ENCODE measurements at regions not wholly inside any gene's neighbourhood (a gene's known extent, or its start where the extent isn't known, plus 50 kb on each side); places are given as distances from the start of the nearest gene placed in this dataset.
"Not testable (repeated sequence)": the region's sequence is repeated elsewhere in the genome, so short reads cannot be mapped to it uniquely, and the experiment has no call there.

DNA sequence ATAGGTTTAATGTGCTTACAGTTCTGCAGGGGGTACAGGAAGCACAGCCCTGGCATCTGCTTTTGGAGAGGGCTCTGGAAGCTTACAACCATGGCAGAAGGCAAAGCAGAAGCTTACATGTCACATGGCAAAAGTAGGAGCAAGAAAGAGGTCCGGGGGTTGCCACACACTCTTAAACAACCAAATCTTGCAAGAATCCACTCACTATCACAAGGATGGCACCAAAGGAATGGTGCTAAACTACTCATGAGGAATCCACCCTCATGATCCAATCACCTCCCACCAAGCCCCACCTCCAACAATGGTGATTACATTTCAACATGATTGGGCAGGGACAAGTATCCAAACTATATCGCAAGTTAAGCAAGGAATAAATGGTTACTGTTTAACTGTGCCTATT, 255.8 kb upstream of the AVPR1A start:
- DNase-seq (ENCODE audit: low read depth): no peak

DNA sequence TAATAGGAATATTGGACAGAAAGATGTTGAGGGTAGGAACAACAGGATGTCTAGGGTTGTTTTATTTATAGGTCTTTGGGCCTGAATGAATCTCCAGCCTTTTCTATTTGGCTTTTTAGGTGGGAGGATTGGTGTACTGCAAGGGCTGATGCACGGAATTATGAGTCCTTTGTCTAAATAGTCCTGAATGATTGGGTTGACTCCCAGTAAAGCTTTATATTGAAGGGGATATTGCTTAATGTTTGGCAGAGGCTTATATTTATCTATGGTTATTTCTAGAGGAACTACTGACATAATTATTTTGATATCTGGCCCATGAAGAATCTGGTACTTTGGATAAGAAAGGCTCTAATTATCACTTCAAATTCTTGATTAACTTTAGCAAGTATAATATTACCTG, 253.6 kb upstream of the AVPR1A start:
- DNase-seq (ENCODE audit: low read depth): no peak

DNA sequence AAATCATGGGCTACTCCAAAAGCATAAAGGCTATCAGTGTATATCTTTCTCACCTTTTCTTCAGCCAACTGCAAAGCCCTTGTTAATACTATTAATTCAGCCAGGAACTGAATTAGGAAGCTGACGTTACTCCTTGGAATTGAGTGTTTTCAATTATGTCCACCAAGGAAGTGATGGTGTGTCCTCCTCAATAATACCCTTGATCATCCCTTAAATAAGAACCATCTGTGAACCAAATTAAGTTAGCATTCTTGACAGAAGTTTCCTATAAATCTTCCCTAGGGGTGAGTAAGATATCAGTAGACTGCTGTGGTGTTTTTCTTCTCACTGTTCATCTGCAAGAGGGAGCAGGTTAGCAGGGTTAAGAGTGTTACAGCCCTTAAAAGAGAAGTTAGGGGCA, 252.3 kb upstream of the AVPR1A start:
- DNase-seq (ENCODE audit: low read depth): no peak

DNA sequence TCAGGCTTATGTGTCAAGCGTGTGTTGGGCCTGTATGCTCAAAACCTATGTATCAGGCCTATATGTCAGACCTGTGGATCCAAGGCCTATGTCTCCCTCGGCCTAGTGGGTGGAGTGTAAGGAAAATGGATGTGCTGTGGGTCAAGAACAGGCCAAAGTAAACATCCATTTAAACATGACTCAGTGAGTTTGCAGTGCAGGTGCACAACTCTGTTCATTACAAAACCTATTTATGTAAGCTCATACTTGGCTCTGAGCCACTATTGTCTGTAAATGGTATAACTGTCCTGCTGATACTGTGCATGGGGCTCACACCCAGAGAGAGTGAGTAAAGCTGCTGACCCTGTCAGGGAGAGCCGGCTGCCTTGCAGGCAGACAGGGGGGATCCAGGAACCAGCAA, 249.7 kb upstream of the AVPR1A start:
- no peak for DNase-seq (ENCODE audit: low read depth)

DNA sequence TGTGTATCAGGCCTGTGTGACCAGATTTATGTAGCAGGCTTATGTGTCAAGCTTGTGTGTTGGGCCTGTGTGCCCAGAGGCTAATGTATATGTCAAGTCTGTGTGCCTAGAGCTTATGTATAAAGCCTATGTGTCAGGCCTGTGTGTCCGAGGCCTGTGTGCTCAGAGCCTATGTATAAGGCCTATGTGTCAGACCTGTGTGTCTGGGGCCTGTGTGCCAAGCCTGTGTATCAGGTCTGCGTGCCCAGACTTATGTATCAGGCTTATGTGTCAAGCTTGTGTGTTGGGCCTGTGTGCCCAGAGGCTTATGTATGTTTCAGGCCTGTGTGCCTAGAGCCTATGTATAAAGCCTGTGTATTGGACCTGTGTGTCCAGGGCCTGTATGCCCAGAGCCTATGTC, 249.3 kb upstream of the AVPR1A start:
- no peak for DNase-seq (ENCODE audit: low read depth)

DNA sequence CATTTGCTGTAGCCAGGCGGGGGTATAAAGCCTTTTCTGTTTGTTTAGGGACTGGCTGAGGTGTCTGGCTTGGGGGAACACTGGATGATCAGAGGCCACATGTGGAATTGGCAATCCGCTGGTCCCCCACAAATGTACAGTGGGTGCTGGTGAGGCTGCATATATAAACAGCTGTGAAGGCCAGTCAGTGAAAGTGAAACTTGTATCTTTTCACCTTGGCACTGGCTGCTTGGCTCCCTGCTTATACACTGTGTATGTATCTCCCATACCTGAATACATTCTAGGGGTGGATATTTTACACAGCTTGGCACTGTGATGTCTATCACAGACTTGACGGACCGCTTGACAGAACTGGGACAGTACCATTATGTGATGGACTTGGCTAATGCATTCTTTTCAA, 246.8 kb upstream of the AVPR1A start:
- DNase-seq (ENCODE audit: low read depth): no peak

DNA sequence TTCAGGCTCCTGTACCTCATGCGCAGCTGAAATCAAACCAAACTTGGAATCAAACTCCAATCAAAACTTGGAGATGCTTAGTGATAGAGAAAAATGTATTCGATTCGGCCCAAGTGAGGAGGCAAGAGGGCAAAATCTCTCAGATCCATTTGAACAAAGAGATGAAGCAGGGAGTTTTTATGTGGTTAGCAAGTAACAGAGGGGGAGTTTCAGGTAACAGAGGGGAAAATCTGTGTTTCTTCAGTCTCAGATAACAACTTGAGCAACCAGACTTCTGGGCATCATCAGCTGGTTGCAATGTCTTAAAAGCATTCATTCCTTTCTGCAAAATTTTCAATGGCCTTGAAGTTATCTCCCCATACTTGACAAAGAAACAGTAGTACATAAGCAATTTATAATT, 245.1 kb upstream of the AVPR1A start:
- DNase-seq (ENCODE audit: low read depth): no peak

DNA sequence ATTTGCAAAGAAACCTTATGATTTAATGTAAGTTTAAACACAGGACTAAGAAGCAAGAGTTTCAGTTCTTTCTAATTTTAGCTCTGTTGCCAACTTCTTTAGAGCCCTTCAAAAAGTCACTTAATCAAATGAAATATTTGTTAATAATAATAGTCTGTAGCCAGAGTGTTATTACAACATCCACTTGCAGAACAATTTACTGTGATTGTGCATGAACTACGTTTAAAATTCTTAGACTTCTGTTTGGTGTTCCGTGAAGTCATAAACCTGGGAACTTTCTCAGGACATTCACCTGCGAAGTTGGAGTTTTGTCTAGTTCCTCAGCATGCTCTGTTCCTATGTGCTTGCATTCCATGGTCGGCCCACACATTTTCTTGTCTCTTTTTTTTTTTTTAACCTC, 244.0 kb upstream of the AVPR1A start:
- no peak for DNase-seq (ENCODE audit: low read depth)

DNA sequence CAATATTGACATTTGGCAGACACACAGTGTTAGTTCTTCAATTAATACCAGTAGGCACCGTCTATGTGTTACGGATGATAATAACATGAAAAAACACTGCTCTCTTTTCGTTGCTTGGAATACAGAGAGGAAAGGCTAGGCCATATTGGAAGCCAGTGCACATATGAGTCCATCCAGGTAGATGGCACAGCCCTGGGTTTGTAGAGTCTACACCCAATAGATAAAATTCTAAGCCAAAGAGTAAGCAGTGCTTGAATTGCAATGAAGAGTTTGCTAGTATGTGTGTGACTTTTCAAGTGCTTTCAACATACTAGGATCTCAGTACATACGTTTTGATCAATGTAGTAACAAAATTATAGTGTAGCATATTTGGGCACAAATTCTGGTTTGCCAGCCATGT, 243.3 kb upstream of the AVPR1A start:
- no peak for DNase-seq (ENCODE audit: low read depth)

DNA sequence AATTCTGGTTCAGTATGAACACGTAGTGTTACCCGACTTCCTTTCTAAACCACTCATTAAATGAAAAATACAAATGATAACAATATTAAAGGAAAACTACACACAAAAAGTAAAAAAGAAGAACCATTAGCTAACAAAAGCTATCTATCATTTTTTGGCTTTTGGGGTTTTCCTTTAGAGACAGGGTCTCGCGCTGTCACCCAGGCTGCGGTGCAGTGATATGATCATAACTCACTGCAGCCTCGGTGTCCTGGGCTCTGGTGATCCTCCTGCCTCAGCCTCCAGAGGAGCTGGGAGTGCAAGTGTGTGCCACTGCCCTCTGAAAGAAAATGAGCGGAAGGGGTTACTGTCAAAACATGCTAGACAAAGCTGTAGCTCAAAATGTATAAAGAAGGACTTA, 238.2 kb upstream of the AVPR1A start:
- no peak for DNase-seq (ENCODE audit: low read depth)

DNA sequence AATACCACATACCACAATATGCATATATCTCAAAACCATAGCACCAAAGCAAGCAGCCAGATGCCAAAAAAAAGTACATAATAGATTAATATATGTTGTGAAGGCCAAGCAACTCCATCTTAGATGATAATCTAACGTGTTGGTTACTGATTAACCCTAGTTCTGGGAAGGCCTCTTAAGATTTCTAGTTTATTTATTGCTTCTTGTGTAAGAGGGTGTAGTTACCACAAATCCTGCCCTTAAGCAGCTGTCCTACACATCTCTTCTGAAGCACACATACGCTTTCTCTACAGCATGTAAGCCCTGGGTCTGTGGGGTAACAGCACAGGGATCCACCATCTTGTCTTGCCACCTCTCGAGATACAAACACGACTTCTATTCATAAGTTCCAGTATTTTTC, 236.8 kb upstream of the AVPR1A start:
- no peak for DNase-seq (ENCODE audit: low read depth)

DNA sequence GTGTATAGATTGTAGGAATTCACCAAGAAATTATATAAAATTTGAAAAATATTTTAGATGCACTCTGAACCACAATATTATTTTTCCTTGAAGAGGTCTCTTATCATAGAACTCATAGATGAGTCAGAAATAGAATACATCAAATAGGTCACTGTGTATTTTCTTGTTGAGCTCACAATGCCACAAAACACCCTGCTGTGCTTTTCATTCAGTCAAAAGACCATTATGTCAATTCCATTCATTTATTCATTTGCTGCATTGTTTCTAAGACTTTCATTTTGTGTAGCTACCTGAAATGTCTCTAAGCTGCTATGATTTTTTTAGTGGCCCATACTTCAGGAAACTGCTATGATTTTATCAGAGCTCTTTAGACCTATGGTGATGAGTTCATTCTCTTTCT, 231.9 kb upstream of the AVPR1A start:
- DNase-seq (ENCODE audit: low read depth): no peak

DNA sequence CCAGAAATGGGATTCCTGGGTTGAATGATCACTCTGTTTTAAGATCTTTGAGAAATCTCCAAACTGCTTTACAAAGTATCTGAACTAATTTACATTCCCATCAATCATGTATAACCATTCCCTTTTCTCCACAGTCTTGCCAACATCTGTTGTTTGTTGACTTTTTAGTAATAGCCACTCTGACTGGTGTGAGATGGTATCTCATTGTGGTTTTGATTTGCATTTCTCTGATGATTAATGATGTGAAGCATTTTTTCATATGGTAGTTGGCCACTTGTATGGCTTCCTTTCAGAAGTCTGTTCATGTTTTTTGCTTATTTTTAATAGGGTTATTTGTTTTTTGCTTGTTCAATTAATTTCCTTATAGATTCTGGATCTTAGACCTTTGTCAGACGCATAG, 211.8 kb upstream of the AVPR1A start:
- DNase-seq (ENCODE audit: low read depth): no peak

DNA sequence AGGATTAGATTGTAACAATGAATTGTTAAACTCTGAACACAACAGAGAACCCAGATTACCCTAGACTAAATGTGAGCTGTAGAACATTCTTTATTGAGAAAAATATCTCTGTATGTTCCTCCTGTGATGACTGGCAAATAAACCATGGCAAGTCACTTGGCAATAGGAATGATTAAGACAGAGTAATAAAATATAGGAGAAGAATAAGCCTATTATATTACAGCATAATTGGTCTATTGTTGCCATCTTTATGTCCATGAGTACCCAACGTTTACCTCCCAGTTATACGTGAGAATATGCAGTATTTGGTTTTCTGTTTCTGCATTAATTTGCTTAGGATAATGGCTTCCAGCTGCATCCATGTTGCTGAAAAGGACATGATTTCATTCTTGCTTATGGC, 211.2 kb upstream of the AVPR1A start:
- no peak for DNase-seq (ENCODE audit: low read depth)

DNA sequence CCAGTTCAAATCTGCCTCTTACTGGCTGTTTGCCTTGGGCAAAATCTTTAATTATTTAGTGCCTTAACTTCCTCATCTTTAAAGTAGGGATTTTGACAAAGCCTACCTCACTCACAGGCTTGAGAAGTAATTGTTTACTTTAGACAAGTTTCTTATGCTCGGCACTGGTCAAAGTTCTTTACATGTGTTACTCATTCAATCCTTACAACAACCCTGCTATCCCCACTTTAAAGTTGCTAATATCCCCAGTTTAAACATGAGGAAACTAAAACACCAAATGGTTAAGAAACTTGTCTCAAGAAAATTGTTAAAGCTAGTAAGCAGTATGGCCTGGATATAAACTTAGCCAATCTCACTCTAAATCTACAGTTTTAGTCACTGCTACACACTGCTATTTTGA, 204.0 kb upstream of the AVPR1A start:
- no peak for DNase-seq (ENCODE audit: low read depth)

DNA sequence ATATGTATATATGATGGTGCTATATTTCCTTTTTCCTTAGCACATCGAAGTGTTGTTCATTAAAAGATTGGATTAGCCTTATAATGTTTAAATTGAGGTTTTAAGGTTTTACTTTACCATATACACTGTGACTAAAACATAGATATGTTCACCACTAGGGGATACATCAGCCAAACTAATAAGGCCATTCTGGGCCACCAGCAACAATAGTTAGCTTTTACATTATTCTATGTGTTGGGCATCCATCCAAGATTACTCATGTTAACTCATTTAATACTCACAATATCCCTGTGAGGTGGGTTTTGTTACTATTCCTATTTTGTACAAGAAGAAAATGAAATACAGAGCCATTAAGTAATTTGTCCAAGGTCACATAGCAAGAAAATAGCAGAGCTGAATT, 202.6 kb upstream of the AVPR1A start:
- DNase-seq (ENCODE audit: low read depth): no peak

DNA sequence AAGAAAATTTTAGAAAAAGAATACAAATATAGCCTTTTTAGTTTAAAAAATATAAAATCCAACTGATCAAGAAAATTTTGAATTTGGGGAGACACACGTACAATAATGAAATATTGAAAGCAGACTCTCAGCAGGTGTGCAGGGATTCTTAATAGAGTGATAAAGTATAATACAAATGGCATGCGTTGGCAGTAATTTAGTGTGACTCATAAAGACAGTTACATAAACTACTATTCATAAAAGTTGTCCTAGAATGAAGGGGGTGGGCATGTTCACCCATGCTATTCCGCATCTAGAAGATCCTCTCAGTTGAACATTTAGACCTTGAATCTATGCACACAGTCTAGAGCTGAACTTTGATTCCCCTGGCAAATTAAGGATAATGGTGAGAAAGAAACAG, 200.4 kb upstream of the AVPR1A start:
- no peak for DNase-seq (ENCODE audit: low read depth)

DNA sequence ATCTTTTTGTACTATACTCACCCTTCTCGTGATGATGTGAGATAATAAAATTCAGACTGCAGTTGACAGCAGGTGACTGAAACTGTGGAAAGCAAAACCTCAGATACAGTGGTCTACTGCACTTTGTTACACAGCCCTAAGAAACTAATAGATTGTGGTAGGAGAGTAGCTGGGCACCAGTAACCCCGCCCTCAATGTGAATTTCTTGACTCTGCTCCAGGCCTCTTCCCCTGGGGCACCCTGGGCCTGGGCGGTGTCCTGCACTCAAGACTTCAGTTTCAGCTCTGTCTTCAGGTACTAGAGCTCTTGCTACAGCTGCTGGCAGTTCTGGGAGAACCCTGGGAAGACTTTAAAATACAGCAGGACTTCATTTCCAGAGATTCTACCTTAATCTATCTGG, 197.6 kb upstream of the AVPR1A start:
- no peak for DNase-seq (ENCODE audit: low read depth)

DNA sequence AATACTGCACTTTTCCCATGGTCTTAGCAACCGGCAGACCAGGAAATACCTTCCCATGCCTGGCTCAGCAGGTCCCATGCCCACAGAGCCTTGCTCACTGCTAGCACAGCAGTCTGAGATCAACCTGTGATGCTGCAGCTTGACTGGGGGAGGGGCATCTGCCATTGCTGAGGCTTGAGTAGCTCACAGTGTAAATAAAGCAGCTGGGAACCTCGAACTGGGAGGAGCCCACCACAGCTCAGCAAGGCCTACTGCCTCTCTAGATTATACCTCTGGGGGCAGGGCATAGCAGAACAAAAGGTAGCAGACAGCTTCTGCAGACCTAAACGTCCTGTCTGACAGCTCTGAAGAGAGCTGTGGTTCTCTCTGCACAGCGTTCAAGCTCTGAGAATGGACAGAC, 186.2 kb upstream of the AVPR1A start:
- DNase-seq (ENCODE audit: low read depth): not testable (repeated sequence)

DNA sequence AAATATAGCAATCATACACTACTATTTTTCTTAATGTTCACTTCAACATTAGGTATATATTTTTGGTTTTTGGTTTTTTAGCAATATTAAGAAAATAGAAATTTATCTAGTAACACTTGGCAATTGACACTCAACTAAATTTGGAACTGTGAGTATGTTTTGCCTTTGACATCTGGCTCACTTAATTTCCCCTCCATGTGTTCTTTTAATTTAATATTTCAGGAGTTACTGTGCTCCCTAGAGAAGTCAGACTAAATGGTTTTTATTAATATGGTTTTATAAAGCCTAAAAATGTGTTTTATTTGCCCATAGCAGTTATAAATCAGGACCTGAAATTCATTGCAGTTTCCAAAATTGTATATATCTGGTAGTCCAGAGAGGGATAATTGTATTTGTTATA, 175.3 kb upstream of the AVPR1A start:
- DNase-seq (ENCODE audit: low read depth): no peak

DNA sequence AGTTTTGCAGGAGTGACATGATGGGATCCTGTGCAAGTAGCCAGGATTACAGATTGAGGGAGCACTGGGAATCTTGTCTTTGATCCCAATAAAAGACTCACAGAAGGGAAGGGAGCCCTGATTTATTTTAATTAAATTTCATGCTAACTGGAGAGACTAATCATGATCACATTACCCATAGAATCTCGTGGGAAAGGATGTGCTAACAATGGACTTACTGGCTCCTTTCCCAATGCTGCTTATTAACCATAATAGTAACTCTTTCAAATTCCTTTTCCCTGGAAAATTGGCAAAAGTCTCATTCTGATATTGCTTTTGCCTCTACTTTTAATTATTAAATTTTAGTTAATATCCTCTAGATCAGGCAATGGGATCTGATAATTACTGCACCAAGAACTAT, 174.8 kb upstream of the AVPR1A start:
- no peak for DNase-seq (ENCODE audit: low read depth)

DNA sequence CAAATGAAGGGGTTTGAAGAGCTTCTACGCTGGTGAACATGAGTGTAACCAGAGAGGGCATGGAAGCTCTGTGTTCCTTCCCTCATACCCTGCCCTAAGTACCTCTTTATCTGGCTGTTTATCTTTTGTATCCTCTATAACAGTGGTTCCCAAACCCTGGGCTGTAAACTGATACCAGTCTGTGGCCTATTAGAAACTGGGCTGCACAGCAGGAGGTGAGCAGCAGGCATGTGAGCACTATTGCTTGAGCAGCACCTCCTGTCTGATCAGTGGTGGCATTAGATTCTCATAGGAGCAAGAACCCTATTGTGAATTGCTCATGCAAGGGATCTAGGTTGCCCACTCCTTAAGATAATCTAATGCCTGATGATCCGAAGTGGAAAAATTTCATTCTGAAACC, 172.9 kb upstream of the AVPR1A start:
- DNase-seq (ENCODE audit: low read depth): no peak

DNA sequence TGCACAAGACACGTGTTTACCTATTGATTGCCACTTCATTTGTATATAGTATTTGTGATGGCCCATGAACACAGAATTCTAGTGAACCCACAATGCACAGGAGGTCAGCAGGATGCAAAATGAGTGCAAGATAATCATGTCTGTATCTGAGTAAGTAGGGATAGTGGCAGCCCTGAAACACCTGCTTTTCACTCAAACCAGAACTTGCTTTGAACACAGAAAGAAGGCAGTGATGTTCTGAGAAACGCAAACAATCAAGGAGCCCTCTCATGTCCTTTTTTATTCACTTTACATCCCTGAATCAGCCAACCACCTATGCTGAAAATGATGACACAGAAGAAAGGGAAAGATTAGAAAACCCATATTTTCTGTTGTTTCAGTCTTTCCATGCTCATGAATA, 170.4 kb upstream of the AVPR1A start:
- no peak for DNase-seq (ENCODE audit: low read depth)

DNA sequence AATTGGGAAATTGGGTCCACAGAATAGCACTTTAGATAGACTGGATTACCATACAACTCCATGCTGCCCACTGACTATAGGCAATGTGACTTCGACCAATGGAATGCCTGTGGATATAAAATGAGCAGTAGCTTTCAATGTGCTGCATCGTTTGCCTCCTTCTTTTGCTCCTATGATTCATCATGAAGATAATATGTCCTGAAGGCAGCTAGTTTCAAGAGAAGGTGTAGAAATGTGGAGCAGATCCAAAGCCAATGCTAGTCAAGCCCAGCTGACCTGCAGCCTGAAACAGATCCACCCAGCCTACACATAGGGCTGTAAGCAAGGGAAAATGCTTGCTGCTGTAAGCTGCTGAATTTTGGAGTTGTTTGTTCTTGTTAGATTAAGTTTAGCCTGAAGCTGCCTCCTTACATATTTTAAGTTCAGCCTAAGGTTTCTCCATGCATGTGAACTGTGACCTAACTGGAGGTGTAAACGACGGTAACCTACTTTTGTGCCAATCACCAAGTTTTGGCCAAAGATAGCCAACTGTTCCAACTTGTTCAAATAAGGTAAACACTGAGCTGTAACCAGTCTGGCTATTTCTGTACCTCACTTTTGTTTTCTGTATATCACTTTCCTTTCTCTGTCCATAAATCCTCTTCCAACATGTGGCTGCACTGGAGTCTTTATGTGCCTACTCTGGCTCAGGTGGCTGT, 169.1 kb upstream of the AVPR1A start:
- DNase-seq (ENCODE audit: low read depth): no peak

DNA sequence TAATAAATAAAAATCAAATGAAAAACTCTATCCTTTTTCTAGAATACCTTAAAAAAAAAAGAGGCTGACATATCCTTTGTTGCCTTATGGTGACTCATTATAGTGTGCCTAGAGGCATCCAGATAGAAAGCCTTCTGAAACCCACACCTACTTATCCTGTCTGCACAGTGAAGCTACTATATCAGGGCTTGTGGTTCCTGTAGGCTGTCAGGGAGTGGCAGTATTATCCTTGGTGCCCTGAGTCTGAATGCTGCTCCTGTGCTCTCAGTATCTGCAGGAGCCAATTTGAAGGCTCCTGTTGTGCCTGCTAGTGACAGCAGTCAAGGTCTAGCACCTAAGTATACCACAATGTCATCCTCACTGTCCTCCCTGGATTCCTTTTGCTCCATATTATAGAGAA, 168.4 kb upstream of the AVPR1A start:
- no peak for DNase-seq (ENCODE audit: low read depth)

Measured in HS-27A (cell line).